K562 (cell line): ENCODE measurements at regions not wholly inside any gene's neighbourhood (a gene's known extent, or its start where the extent isn't known, plus 50 kb on each side); places are given as distances from the start of the nearest gene placed in this dataset.

Experiments
- ATAC-seq: fragments of 200-7000 bp; cut with Tn5 transposase; 3 replicates; pipeline ENCODE4 v1.9.1; 2020; ENCODE audit warnings: moderate library complexity
- BruUV-seq: library from RNA; stranded (reverse); fragments of 400-500 nt; replicated peaks from 2 replicates; lab custom pipeline; 2021; lab: Mats Ljungman, UMichigan
- CTCF ChIA-PET: fragments of 300-600 bp; formaldehyde crosslinking; extraction: SDS; loops from one replicate; lab custom pipeline; 2021; ENCODE audit warnings: low intra/inter-chr PET ratio; lab: Yijun Ruan, JAX
- POLR2A ChIA-PET: fragments of 300-600, 350-650 bp; sonication (Branson Sonifier 250); formaldehyde crosslinking; extraction: SDS; loops from one replicate; lab custom pipeline; 2021; ENCODE audit warnings: antibody characterized with exemption, inconsistent platforms; lab: Yijun Ruan, JAX
- DNase-seq, 4 experiments: peaks; one replicate each; pipeline versions ENCODE4 v3.0.0 to v3.0.0-alpha.2; 2011 to 2018; ENCODE audit warnings: low spot score in 3 of 4, mixed read lengths in 3 of 4; ENCODE audit errors: extremely low read depth in 1 of 4
- FAIRE-seq: peaks from 2 replicates; lab custom pipeline; 2011; peaks lifted over from hg19 to GRCh38; lab: Jason Lieb, UNC
- H2AFZ ChIP-seq: 2 replicates; pipeline ENCODE4 v1.6.0; 2011; ENCODE audit warnings: low read depth, low read length, control low read depth, inconsistent platforms
- H3K27ac ChIP-seq: fragments of 200-600 bp; 3 replicates; pipeline ENCODE4 v1.8.0; 2011; ENCODE audit warnings: low read depth, mild to moderate bottlenecking, control low read depth, inconsistent platforms, low read length, moderate library complexity, mixed read lengths; ENCODE audit errors: extremely low read depth
- H3K27me3 ChIP-seq, 2 experiments: fragments of 300-600 bp in 1 of 2; 2 replicates in 1 of 2; 3 replicates in 1 of 2; pipeline versions ENCODE4 v1.6.0 to v1.8.0; 2011; ENCODE audit warnings: inconsistent platforms in 2 of 2, low read length in 2 of 2, mild to moderate bottlenecking in 1 of 2, mixed read lengths in 1 of 2, moderate library complexity in 1 of 2; ENCODE audit not compliant: control insufficient read depth in 2 of 2, insufficient read depth in 2 of 2
- H3K36me3 ChIP-seq: fragments of 300-600 bp; 3 replicates; pipeline ENCODE4 v1.8.0; 2011; ENCODE audit warnings: mild to moderate bottlenecking, low read length, inconsistent platforms; ENCODE audit not compliant: control insufficient read depth, insufficient read depth
- H3K4me1 ChIP-seq, 2 experiments: fragments of 200-600 bp in 1 of 2; replicated peaks in 1 of 2; 2 replicates in 1 of 2; 3 replicates in 1 of 2; pipeline versions ENCODE4 v1.5.1 to v1.8.0; 2011; ENCODE audit warnings: inconsistent platforms in 2 of 2, low read length in 2 of 2, mild to moderate bottlenecking in 1 of 2, mixed read lengths in 1 of 2, moderate library complexity in 1 of 2; ENCODE audit not compliant: control insufficient read depth in 2 of 2, insufficient read depth in 2 of 2
- H3K4me2 ChIP-seq: 2 replicates; pipeline ENCODE4 v1.6.1; 2011; ENCODE audit warnings: low read length, control low read depth, inconsistent platforms, mixed read lengths; ENCODE audit not compliant: insufficient read depth
- H3K4me3 ChIP-seq: fragments of 200-600 bp; sonication (generic), shearing (Covaris generic); 2 replicates; pipeline ENCODE4 v1.5.1; 2016; ENCODE audit warnings: control low read depth, inconsistent platforms
- H3K79me2 ChIP-seq: fragments of 200-600 bp; 3 replicates; pipeline ENCODE4 v1.8.0; 2011; ENCODE audit warnings: low read length, inconsistent platforms; ENCODE audit not compliant: control insufficient read depth, insufficient read depth
- H3K9ac ChIP-seq, 2 experiments: 2 replicates each; pipeline versions ENCODE4 v1.6.0 to v1.6.1; 2011; ENCODE audit warnings: low read depth in 2 of 2, low read length in 2 of 2, control low read depth in 1 of 2, inconsistent platforms in 1 of 2, mild to moderate bottlenecking in 1 of 2, mixed read lengths in 1 of 2; ENCODE audit not compliant: insufficient read depth in 1 of 2
- H3K9me1 ChIP-seq: one replicate; pipeline ENCODE4 v1.6.0; 2011; ENCODE audit warnings: inconsistent platforms, mild to moderate bottlenecking, low read length, moderate library complexity; ENCODE audit not compliant: control insufficient read depth, insufficient read depth
- H3K9me3 ChIP-seq: replicated peaks from 2 replicates; pipeline ENCODE4 v1.5.1; 2011; ENCODE audit warnings: low read depth, low read length, inconsistent platforms; ENCODE audit not compliant: control insufficient read depth, insufficient read depth
- H4K20me1 ChIP-seq: replicated peaks from 2 replicates; pipeline ENCODE4 v1.6.1; 2011; ENCODE audit warnings: low read length, inconsistent platforms, mixed read lengths; ENCODE audit not compliant: control insufficient read depth, insufficient read depth
- ATF7 ChIP-seq: fragments of 450-650 bp; IDR thresholded peaks from 2 replicates; pipeline ENCODE4 v1.7.1; 2014; ENCODE audit warnings: mild to moderate bottlenecking, moderate library complexity
- CEBPZ ChIP-seq: fragments of 150-350 bp; IDR thresholded peaks from 2 replicates; pipeline ENCODE4 v1.6.1; 2014; ENCODE audit warnings: low read depth, mild to moderate bottlenecking, low read length, borderline replicate concordance
- DIDO1 ChIP-seq: fragments of 450-650 bp; IDR thresholded peaks from 2 replicates; pipeline ENCODE4 v1.6.1; 2016; ENCODE audit warnings: low read depth, missing biosample characterization, missing genetic modification characterization
- EP300 ChIP-seq: IDR thresholded peaks from 2 replicates; pipeline ENCODE4 v1.6.1; 2012; ENCODE audit warnings: low read length, improper control_type of control experiment
- GTF2E2 ChIP-seq: fragments of 200-800 bp; sonication (Bioruptor generic); IDR thresholded peaks from 2 replicates; pipeline ENCODE4 v1.6.1; 2016; ENCODE audit warnings: missing genetic modification characterization, missing compliant biosample characterization
- HEY1 ChIP-seq: fragments of 250-450 bp; sonication (Bioruptor Pico); IDR thresholded peaks from 2 replicates; pipeline ENCODE4 v1.5.0; 2020; ENCODE audit warnings: mild to moderate bottlenecking, moderate library complexity, borderline replicate concordance
- HMGN3 ChIP-seq: IDR thresholded peaks from 2 replicates; pipeline ENCODE4 v1.6.1; 2011; ENCODE audit warnings: borderline replicate concordance, low read depth, mild to moderate bottlenecking, mixed read lengths, low read length; ENCODE audit not compliant: insufficient read length; ENCODE audit errors: extremely low read depth
- MCM2 ChIP-seq: fragments of 450-650 bp; IDR thresholded peaks from 2 replicates; pipeline ENCODE4 v1.6.1; 2017; ENCODE audit warnings: low read depth, mild to moderate bottlenecking
- MIER1 ChIP-seq: fragments of 450-650 bp; IDR thresholded peaks from 2 replicates; pipeline ENCODE4 v1.6.1; 2016; ENCODE audit warnings: antibody characterized with exemption, mild to moderate bottlenecking, low read depth
- NFE2 ChIP-seq: IDR thresholded peaks from 2 replicates; pipeline ENCODE4 v1.6.1; 2014; ENCODE audit warnings: antibody characterized with exemption, low read depth
- NR2C1 ChIP-seq, 2 experiments: fragments of 450-650 bp; IDR thresholded peaks; 2 replicates each; pipeline ENCODE4 v1.6.1; 2017; ENCODE audit warnings: mild to moderate bottlenecking in 2 of 2, antibody characterized with exemption in 1 of 2, inconsistent platforms in 1 of 2, missing compliant biosample characterization in 1 of 2, missing genetic modification characterization in 1 of 2
- OTX1 ChIP-seq: fragments of 450-650 bp; formaldehyde crosslinking; IDR thresholded peaks from 2 replicates; pipeline ENCODE4 v1.4.0; 2022; ENCODE audit warnings: mild to moderate bottlenecking
- POLR2AphosphoS2 ChIP-seq: IDR thresholded peaks from 2 replicates; pipeline ENCODE4 v1.6.1; 2012; ENCODE audit warnings: low read length, improper control_type of control experiment
- SMARCA5 ChIP-seq: fragments of 450-650 bp; IDR thresholded peaks from 2 replicates; pipeline ENCODE4 v1.6.1; 2016
- TCF3 ChIP-seq: sonication (generic); formaldehyde crosslinking; IDR thresholded peaks from 2 replicates; pipeline ENCODE4 v1.4.0; 2020; ENCODE audit warnings: mild to moderate bottlenecking, missing genetic modification reagents
- ZFP1 ChIP-seq: fragments of 450-650 bp; formaldehyde crosslinking; IDR thresholded peaks from 2 replicates; pipeline ENCODE4 v1.4.0; 2020; ENCODE audit warnings: mild to moderate bottlenecking, mixed read lengths
- ZNF212 ChIP-seq: fragments of 450-650 bp; formaldehyde crosslinking; IDR thresholded peaks from 2 replicates; pipeline ENCODE4 v1.4.0; 2020; ENCODE audit warnings: mild to moderate bottlenecking
- WGBS: fragments of 100-300 bp; shearing (Covaris generic); methylation state at CpG from one replicate; pipeline ENCODE4 v1.1.6; 2016; ENCODE audit warnings: low coverage, mixed read lengths; ENCODE audit not compliant: insufficient coverage; ENCODE audit errors: missing lambda C conversion rate; 5-methylcytosine and 5-hydroxymethylcytosine counted together
- in situ Hi-C: fragments of 300-500 bp; cut with MboI; formaldehyde crosslinking; loops from 4 replicates; pipeline ENCODE4 v1.15.0; 2018; ENCODE audit warnings: inconsistent platforms, mixed read lengths
- intact Hi-C: fragments of 100-400 bp; cut with micrococcal nuclease; formaldehyde crosslinking; loops from 2 replicates; pipeline ENCODE4 v1.14.2; 2022

GRCh38 chr5:4533457-4534105 is 606.5 kb upstream of the ADAMTS16 start:
- no peak for FAIRE-seq
- Histone ChIP-seq H3K9me1 (no peaks in the 10 kb centered on the region), H2AFZ (no peak overlapping the region), H3K27ac (no peak overlapping the region), H3K9me3 (no peaks in the 10 kb centered on the region), H3K9ac (no peak overlapping the region), H4K20me1 (no peaks in the 10 kb centered on the region), H3K79me2 (no peaks in the 10 kb centered on the region), H3K4me2 (no peak overlapping the region), H3K27me3 (no peaks in the 10 kb centered on the region), H3K4me3 (no peak overlapping the region), H3K36me3 (no peaks in the 10 kb centered on the region), H3K4me1 (no peaks in the 10 kb centered on the region)
- in situ Hi-C loops (no loop called here), intact Hi-C loops (no loop called here)
- no TSS peak for BruUV-seq
- ChIA-PET CTCF (no interaction called here), POLR2A (no interaction called here)
- TF ChIP-seq OTX1 (no peak), NR2C1 (IDR thresholded peaks at IDR 0.05) (no peak), NR2C1 (tag; IDR thresholded peaks at IDR 0.05) (no peak), ZFP1 (CRISPR knock-in tag) (no peak), GTF2E2 (tag) (no peak), EP300 (no peak), MIER1 (no peak), HMGN3 (no peak), DIDO1 (no peak), CEBPZ (no peak), ATF7 (no peak), POLR2AphosphoS2 (no peak), ZNF212 (CRISPR knock-in tag) (no peak), HEY1 (CRISPR knock-in tag) (no peak), SMARCA5 (no peak), MCM2 (no peak), NFE2 (no peak), TCF3 (CRISPR knock-in tag) (no peak)
- no peak for ATAC-seq
- WGBS: 2% methylated on average over 3 of the region's 3 CpGs
- DNase-seq: no peak
